SK-N-SH (cell line): ENCODE measurements at regions not wholly inside any gene's neighbourhood (a gene's known extent, or its start where the extent isn't known, plus 50 kb on each side); places are given as distances from the start of the nearest gene placed in this dataset.
A peak's percentile ranks its signal among the peaks of the same experiment; 100 is the strongest.

Experiments
- CTCF ChIA-PET: fragments of 300-600, 350-600 bp; formaldehyde crosslinking; extraction: SDS; loops from one replicate; lab custom pipeline; 2021; lab: Yijun Ruan, JAX
- POLR2A ChIA-PET: fragments of 350-600 bp; sonication (Branson Sonifier 250); formaldehyde crosslinking; extraction: SDS; loops from one replicate; lab custom pipeline; 2020; ENCODE audit warnings: antibody characterized with exemption, inconsistent platforms; lab: Yijun Ruan, JAX
- DNase-seq: peaks from one replicate; pipeline ENCODE4 v3.0.0; 2012
- H2AFZ ChIP-seq: fragments of 200-600 bp; sonication (generic); 2 replicates; pipeline ENCODE4 v1.8.1; 2016; ENCODE audit warnings: antibody characterized with exemption, mild to moderate bottlenecking, low read depth
- H3F3A ChIP-seq: fragments of 200-600 bp; sonication (generic); replicated peaks from 2 replicates; pipeline ENCODE3; 2016; ENCODE audit warnings: antibody characterized with exemption, mild to moderate bottlenecking; ENCODE audit not compliant: insufficient read depth
- H3K27ac ChIP-seq, 2 experiments: fragments of 200-500 bp in 1 of 2; fragments of 200-600 bp in 1 of 2; sonication (Bioruptor generic) in 1 of 2; sonication (generic), shearing (Covaris generic) in 1 of 2; 2 replicates each; pipeline versions ENCODE4 v1.5.1 to v1.6.1; 2014 to 2016; ENCODE audit warnings: low read depth in 2 of 2, inconsistent platforms in 1 of 2, low read length in 1 of 2, mild to moderate bottlenecking in 1 of 2, mixed read lengths in 1 of 2
- H3K27me3 ChIP-seq: fragments of 200-600 bp; sonication (generic), shearing (Covaris generic); 2 replicates; pipeline ENCODE4 v1.6.1; 2016; ENCODE audit warnings: mixed run types; ENCODE audit not compliant: insufficient read depth
- H3K36me3 ChIP-seq, 2 experiments: fragments of 200-500 bp in 1 of 2; fragments of 200-600 bp in 1 of 2; sonication (Bioruptor generic) in 1 of 2; sonication (generic) in 1 of 2; replicated peaks in 1 of 2; 2 replicates each; pipeline versions ENCODE3 to v1.5.1; 2014 to 2016; ENCODE audit warnings: low read length in 1 of 2, mild to moderate bottlenecking in 1 of 2; ENCODE audit not compliant: insufficient read depth in 2 of 2, control insufficient read depth in 1 of 2
- H3K4me1 ChIP-seq, 2 experiments: fragments of 200-500 bp in 1 of 2; fragments of 200-600 bp in 1 of 2; sonication (Bioruptor generic) in 1 of 2; sonication (generic), shearing (Covaris generic) in 1 of 2; 2 replicates each; pipeline versions ENCODE4 v1.5.1 to v1.6.1; 2014 to 2016; ENCODE audit warnings: low read depth in 1 of 2, low read length in 1 of 2, mixed run types in 1 of 2; ENCODE audit not compliant: insufficient read depth in 2 of 2, control insufficient read depth in 1 of 2
- H3K4me2 ChIP-seq: fragments of 200-600 bp; sonication (generic), shearing (Covaris generic); 2 replicates; pipeline ENCODE4 v1.6.1; 2017; ENCODE audit warnings: mixed run types
- H3K4me3 ChIP-seq, 2 experiments: fragments of 200-500 bp in 1 of 2; fragments of 200-600 bp in 1 of 2; sonication (Bioruptor generic) in 1 of 2; sonication (generic), shearing (Covaris generic) in 1 of 2; 2 replicates each; pipeline versions ENCODE4 v1.5.1 to v1.8.1; 2014 to 2016; ENCODE audit warnings: low read depth in 2 of 2, inconsistent platforms in 1 of 2, low read length in 1 of 2, mild to moderate bottlenecking in 1 of 2, mixed read lengths in 1 of 2, moderate library complexity in 1 of 2
- H3K79me2 ChIP-seq: fragments of 200-600 bp; sonication (generic); 2 replicates; pipeline ENCODE4 v1.8.1; 2017; ENCODE audit warnings: mild to moderate bottlenecking; ENCODE audit not compliant: insufficient read depth
- H3K9ac ChIP-seq: fragments of 200-600 bp; sonication (generic); 2 replicates; pipeline ENCODE4 v1.6.1; 2017; ENCODE audit warnings: mixed run types
- H3K9me2 ChIP-seq: fragments of 200-600 bp; sonication (generic); 2 replicates; pipeline ENCODE4 v1.6.1; 2017; ENCODE audit warnings: mixed run types
- H3K9me3 ChIP-seq: fragments of 200-600 bp; sonication (generic); 2 replicates; pipeline ENCODE4 v1.6.1; 2017; ENCODE audit warnings: mixed run types, mild to moderate bottlenecking, moderate library complexity
- H4K20me1 ChIP-seq: fragments of 200-600 bp; sonication (generic); 2 replicates; pipeline ENCODE4 v1.6.1; 2017; ENCODE audit warnings: mild to moderate bottlenecking, mixed run types; ENCODE audit not compliant: insufficient read depth
- EP300 ChIP-seq, 2 experiments: IDR thresholded peaks; 2 replicates each; pipeline versions ENCODE4 v1.4.0 to v1.6.1; 2012; ENCODE audit warnings: borderline replicate concordance in 1 of 2, low read depth in 1 of 2, low read length in 1 of 2
- GATA2 ChIP-seq: sonication (generic); formaldehyde crosslinking; IDR thresholded peaks from 2 replicates; pipeline ENCODE4 v1.5.0; 2020; ENCODE audit warnings: mild to moderate bottlenecking, missing genetic modification reagents
- IRF3 ChIP-seq: fragments of 150-350 bp; IDR thresholded peaks from 2 replicates; pipeline ENCODE4 v1.6.1; 2016; ENCODE audit warnings: mild to moderate bottlenecking, low read depth, low read length
- MXI1 ChIP-seq: IDR thresholded peaks from 2 replicates; pipeline ENCODE4 v1.6.1; 2012; ENCODE audit warnings: mild to moderate bottlenecking, low read depth, low read length, improper control_type of control experiment
- RCOR1 ChIP-seq: fragments of 150-350 bp; IDR thresholded peaks from 2 replicates; pipeline ENCODE4 v1.6.1; 2017; ENCODE audit warnings: antibody characterized with exemption, low read length
- REST ChIP-seq: IDR thresholded peaks from 2 replicates; pipeline ENCODE4 v1.6.1; 2012; ENCODE audit warnings: mild to moderate bottlenecking, low read depth, low read length, moderate library complexity
- RFX5 ChIP-seq: IDR thresholded peaks from 2 replicates; pipeline ENCODE4 v1.6.1; 2012; ENCODE audit warnings: mild to moderate bottlenecking, improper control_type of control experiment, low read length
- SIN3A ChIP-seq: IDR thresholded peaks from 2 replicates; pipeline ENCODE4 v1.6.1; 2012; ENCODE audit warnings: low read depth, mild to moderate bottlenecking, low read length, moderate library complexity, borderline replicate concordance
- USF1 ChIP-seq: IDR thresholded peaks from 2 replicates; pipeline ENCODE4 v1.4.0; 2012; ENCODE audit warnings: low read depth, borderline replicate concordance
- WGBS: methylation state at CpG from one replicate; pipeline ENCODE4 v1.1.6; 2017; ENCODE audit warnings: low lambda C conversion rate; 5-methylcytosine and 5-hydroxymethylcytosine counted together

GRCh38 chr16:35463358-35463757 is 2003.9 kb downstream of the TP53TG3F start:
- H3K36me3 ChIP-seq, result no peaks in the 10 kb centered on the region
- no peaks in the 10 kb centered on the region for H3F3A ChIP-seq
- no peaks in the 10 kb centered on the region for H3K79me2 ChIP-seq
- H3K4me3 ChIP-seq, result no peak overlapping the region
- no peak for TF ChIP-seq RFX5
- peak; percentile 51 for TF ChIP-seq GATA2 (CRISPR knock-in tag)
- peak overlapping the region in 1 of 2 experiments; percentile 17; a peak in 1 of 4 replicates for H3K27ac ChIP-seq
- no peak overlapping the region for H2AFZ ChIP-seq
- H3K4me2 ChIP-seq, result no peak overlapping the region
- H4K20me1 ChIP-seq, result no peaks in the 10 kb centered on the region
- DNase-seq, result no peak
- H3K4me1 ChIP-seq, result no peaks in the 10 kb centered on the region; a peak in 1 of 4 replicates
- no peaks in the 10 kb centered on the region for H3K9me2 ChIP-seq
- ChIA-PET POLR2A (no interaction called here), CTCF (interaction anchor here (1.6 kb wide), 1 partner anchor 31 kb away, joined by 7 read pairs; no protein-coding TSS in a partner anchor)
- no peak overlapping the region for H3K9ac ChIP-seq
- WGBS, result 1% methylated on average over 1 of the region's 1 CpG
- no peaks in the 10 kb centered on the region for H3K9me3 ChIP-seq
- H3K27me3 ChIP-seq, result no peaks in the 10 kb centered on the region

GRCh38 chr16:35480361-35480760 is 2020.9 kb downstream of the TP53TG3F start:
- H3K9me2 ChIP-seq, result no peaks in the 10 kb centered on the region
- TF ChIP-seq EP300 (IDR thresholded peaks at IDR 0.05; ENCODE audit: borderline replicate concordance in 1 of 2, low read depth in 1 of 2, low read length in 1 of 2), result no peak
- no peak for TF ChIP-seq IRF3
- TF ChIP-seq REST, result no peak
- TF ChIP-seq USF1, result no peak
- no peak for TF ChIP-seq MXI1
- TF ChIP-seq SIN3A, result no peak
- no peak for TF ChIP-seq RCOR1
- TF ChIP-seq, all 33 proteins: peak for 0
- WGBS, result 0% methylated on average over 1 of the region's 1 CpG
- H3K4me2 ChIP-seq, result no peak overlapping the region
- H3K4me1 ChIP-seq, result no peaks in the 10 kb centered on the region
- no peaks in the 10 kb centered on the region for H3K27me3 ChIP-seq
- H3K9ac ChIP-seq, result no peak overlapping the region
- no peak overlapping the region for H3K27ac ChIP-seq
- no peak for DNase-seq
- no peaks in the 10 kb centered on the region for H3K79me2 ChIP-seq
- H3K4me3 ChIP-seq, result no peak overlapping the region
- H2AFZ ChIP-seq, result no peak overlapping the region
- no peaks in the 10 kb centered on the region for H3F3A ChIP-seq
- H4K20me1 ChIP-seq, result no peaks in the 10 kb centered on the region
- POLR2A ChIA-PET, result no interaction called here
- no peaks in the 10 kb centered on the region; the same call in 1 of the 2 replicates for H3K9me3 ChIP-seq
- no peaks in the 10 kb centered on the region for H3K36me3 ChIP-seq
- CTCF ChIA-PET, result no interaction called here
